ENCODE measurements at regions not wholly inside any gene's neighbourhood (a gene's known extent, or its start where the extent isn't known, plus 50 kb on each side); places are given as distances from the start of the nearest gene placed in this dataset.
"Not testable (repeated sequence)": the region's sequence is repeated elsewhere in the genome, so short reads cannot be mapped to it uniquely, and the experiment has no call there.

DNA sequence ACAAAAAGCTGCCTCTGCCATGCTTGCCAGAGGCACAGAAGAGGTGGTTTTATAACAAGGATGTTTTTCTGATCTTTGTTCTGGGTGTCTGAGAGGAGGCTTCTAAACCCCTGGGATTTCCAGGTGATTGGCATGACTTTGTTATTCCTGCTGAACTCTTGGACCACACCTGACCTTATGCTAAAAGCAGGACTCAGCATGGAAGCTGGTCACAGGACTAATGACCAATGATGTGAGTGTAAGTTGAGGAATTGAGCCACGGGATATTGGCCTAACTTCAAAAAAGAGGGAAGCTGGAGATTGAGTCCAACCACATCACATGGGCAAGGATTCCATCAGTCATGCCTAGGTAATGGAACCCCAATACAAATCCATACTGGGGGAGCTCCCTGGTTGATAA lies 437.9 kb downstream of the POM121L12 start:
- no peak for DNase-seq (ENCODE audit: extremely low read depth in 1 of 11, low read depth in 9 of 11, low spot score in 4 of 11)

DNA sequence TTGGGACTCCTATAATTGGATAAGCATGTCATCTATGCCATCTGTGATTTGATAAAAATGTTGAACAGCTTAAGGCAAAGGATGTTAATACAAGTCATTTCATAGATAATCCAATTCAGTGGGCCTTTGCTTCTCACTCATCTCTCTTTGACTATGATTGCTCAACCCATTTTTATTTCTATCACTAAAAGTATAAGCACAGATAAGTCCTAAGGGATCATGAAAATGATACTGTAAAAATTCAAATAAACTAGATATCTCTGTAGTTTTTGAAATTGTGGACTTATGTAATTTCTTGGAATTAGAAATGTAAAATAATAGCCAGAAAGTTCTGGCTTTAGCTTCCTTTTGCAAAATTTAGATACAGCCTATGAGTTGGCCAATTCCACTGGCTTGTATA lies 440.3 kb downstream of the POM121L12 start:
- no peak for DNase-seq (ENCODE audit: extremely low read depth in 1 of 11, low read depth in 9 of 11, low spot score in 4 of 11)

DNA sequence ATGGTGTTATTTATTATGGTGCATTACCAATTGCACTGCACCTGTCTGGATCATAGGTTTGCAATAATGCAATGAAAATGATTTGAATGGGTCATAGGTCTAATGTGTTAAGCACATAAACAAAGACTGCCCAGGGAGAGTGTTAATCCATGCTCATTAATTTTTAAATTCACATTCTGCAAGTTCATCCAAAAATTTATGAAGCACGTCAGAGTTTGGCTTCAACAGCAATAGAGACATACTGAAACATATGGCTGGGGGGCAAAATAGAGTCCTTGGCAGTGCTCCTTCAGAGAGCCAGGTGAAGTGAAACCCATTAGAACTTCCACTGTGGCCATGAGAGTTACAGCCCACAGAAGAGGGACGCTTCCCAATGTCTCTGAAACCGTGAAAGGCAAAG lies 441.1 kb downstream of the POM121L12 start:
- DNase-seq (ENCODE audit: extremely low read depth in 1 of 11, low read depth in 9 of 11, low spot score in 4 of 11): no peak

DNA sequence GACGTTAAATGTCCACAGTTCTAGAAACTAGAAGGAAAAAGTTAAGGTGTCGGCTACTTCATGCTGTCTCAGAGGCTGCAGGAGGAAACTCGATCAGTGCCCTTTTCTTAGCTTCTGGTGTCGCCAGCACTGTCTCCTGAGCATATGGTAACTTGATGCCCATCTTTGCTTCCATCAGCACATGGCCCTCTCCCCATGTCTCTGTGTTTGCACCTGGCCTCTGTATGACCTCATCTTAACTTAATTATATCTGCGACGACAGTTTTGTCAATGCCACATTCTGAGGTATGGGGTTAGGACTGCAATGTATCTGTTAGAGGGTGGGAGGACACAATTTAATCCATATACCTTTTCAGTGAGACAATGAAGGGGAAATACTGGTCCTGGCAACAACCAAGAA lies 449.9 kb downstream of the POM121L12 start:
- no peak for DNase-seq (ENCODE audit: extremely low read depth in 1 of 11, low read depth in 9 of 11, low spot score in 4 of 11)

DNA sequence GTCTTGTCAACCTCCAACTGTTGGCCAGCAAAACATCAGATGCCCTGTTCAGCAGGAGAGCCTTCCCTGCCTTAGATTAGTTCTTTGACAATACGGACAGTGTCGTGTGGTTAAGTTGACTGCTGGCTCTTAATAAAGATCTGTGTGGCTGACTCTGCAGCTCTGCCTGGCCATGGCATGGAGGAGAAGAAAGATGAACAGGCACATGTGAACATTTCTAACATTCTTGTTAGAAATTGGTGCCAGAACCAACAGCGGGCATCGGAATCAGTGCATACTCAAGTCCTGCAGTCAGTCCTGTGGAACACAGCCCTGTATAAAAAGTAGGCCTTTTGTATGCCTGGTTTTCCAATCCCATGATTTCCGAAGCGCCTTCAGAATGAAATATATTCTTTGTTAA lies 455.6 kb downstream of the POM121L12 start:
- DNase-seq (ENCODE audit: extremely low read depth in 1 of 11, low read depth in 9 of 11, low spot score in 4 of 11): no peak

DNA sequence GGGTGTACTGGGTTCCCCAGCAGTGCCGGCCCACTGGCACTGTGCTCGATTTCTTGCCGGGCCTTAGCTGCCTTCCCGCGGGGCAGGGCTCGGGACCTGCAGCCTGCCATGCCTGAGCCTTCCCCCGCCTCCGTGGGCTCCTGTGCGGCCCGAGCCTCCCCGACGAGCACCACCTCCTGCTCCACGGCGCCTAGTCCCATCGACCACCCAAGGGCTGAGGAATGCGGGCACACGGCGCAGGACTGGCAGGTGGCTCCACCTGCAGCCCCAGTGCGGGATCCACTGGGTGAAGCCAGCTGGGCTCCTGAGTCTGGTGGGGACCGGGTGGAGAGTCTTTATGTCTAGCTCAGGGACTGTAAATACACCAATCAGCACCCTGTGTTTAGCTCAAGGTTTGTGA lies 459.7 kb downstream of the POM121L12 start:
- not testable (repeated sequence) for DNase-seq (ENCODE audit: extremely low read depth in 1 of 11, low read depth in 9 of 11, low spot score in 4 of 11)

DNA sequence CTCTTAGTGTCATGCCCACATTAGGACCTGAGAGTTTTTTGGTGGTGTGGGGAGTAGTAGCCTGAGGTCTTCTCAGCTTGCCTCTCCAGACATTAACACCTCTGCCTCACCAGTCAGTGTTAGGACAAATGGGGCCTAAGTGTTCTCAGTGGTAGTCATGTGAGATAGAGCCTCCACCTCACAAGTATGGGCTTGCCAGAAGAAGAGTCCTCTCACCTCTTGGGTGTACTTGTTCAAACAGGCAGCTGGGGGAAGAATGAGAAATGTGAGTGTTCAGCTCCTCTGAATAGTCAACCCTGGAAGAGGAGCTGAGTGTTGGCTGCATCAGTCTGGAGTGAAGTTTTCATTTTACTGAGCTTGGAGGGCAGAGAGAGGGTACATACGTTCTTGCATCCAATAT lies 464.6 kb downstream of the POM121L12 start:
- DNase-seq (ENCODE audit: extremely low read depth in 1 of 11, low read depth in 9 of 11, low spot score in 4 of 11): no peak

DNA sequence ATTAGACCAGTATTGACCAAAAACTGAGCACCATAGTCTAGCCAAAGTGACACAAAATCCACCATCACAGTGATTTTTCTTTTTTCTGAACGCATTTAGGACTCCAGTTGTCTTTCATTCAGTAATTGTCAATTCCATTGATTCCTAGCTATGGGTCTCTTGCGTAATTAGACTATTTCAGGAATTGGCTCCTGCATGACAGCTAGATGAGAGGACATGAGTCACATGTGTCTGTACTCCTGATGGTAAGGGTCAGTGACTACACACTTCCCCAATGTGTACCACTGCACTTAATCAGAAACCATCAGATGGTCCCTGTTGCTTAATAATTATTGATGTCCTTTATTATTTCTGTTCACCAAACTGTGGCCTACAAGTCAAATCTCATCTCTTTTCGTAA lies 469.5 kb downstream of the POM121L12 start:
- DNase-seq (ENCODE audit: extremely low read depth in 1 of 11, low read depth in 9 of 11, low spot score in 4 of 11): no peak

DNA sequence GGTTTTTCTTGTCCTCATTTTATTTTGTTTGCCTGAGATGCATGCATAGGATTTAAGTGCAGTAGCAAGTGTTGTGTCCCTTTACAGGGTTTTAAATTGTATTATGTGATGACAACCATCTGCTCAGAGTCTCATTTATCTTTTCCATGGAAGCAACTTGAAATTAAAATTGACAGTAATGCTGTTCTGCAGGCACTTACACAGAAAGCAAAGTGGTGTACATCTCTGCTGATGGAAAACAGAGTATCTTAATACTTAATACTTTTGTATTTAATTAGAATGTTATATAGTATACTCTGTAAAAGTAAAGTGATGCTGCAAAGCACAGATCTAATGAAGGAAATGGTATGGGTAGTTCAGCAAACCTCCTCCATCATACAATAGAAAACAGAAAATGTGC lies 482.9 kb downstream of the POM121L12 start:
- no peak for DNase-seq (ENCODE audit: extremely low read depth in 1 of 11, low read depth in 9 of 11, low spot score in 4 of 11)

DNA sequence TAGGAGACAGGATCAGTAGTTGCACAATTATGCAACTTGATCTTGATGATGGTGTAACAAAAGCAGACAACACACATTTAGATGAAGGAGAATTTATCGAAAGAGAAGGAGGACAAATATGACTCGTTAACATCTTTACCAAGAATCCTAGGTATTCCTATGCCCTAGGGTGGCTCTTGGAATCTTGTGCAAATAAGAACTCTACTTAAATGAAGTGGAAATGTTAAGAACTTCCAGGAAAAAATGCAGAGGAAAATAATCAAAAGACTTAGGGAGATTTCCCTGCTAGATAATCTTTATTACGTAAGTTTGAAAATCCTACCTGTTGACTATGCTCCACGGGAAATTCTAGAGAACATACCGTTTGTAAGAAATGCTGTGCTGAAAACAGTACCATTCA lies 485.4 kb downstream of the POM121L12 start:
- DNase-seq (ENCODE audit: extremely low read depth in 1 of 11, low read depth in 9 of 11, low spot score in 4 of 11): no peak

DNA sequence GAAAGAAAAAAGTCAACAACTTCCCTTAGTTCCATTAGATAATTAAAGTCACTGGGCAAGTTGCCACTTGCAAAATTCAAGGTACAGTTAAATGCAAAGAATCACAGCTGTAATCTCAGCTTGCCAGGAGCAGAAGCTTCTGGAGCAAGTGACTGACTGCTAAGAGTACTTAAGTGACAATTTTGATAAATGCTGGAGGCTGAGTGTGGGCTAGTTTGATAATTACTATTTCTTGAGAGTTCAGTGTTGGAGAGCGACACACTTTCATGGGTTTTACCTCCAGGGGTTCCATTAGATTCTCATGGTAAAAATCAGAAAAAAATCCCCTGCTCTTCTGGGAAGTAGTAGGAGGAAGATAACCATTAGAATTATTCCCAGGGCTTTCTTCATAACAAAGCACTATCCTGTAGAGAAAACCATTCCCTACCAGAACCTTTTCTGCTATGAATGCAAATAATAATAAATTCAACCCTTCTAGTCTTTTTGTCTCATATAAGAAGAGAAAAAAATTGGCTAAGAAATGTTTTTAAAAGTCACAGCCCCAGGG lies 486.3 kb downstream of the POM121L12 start:
- no peak for DNase-seq (ENCODE audit: extremely low read depth in 1 of 11, low read depth in 9 of 11, low spot score in 4 of 11)

DNA sequence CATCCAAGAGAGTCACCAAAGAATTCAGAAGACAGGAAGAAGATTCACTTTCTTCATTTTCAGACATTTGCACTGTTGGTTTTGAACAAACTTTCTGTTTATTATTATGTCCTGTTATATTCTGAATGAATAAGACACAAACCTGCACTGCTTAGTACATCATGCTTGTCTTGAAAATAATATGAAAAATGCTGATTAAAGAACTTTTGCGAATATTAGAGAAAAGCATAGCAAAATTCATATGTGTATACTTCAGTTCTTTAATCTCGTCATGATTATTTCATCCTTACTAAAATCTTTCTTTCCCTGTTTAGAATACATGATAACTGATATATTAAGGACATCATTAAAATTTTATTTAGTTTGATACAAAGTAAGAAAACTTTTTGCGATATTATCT lies 504.1 kb downstream of the POM121L12 start:
- no peak for DNase-seq (ENCODE audit: extremely low read depth in 1 of 11, low read depth in 9 of 11, low spot score in 4 of 11)

DNA sequence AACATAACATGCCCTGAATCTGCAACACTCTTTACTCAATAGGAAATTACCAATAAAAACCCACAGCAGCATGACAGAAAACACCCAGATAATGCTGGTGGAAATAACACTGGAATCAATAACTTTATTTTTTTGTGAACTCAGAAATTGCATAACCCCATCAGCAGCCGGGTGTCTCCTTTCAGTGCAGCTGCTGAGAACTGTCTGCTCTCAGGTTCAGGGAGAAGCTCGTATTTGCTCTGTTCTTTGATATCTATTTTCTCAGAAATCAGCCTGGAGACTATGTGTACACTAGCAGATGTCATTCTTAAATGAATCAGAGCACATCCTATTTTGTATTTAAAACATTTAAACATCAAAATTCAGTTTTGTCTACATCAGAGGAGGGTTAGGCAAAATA lies 506.0 kb downstream of the POM121L12 start:
- DNase-seq (ENCODE audit: extremely low read depth in 1 of 11, low read depth in 9 of 11, low spot score in 4 of 11): no peak

DNA sequence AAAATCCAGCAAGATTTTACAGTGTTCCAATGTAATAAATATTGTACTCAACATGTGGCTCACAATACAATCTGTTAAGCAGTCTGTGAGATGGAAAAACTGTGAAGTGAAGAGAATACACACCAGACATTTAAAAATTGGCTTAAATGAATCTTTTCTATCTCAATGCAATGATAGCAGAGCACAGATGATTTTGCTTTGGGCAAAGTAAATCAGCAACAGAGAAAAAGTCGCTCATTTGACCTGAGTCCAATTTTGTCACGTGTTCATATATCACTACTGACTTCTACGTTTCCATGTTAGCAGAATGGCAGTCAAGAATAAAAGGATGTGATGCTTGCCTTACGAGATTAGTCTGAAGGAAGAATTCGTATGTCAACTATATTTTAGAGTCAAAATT lies 506.7 kb downstream of the POM121L12 start:
- DNase-seq (ENCODE audit: extremely low read depth in 1 of 11, low read depth in 9 of 11, low spot score in 4 of 11): no peak

Measured in renal cortex interstitium (tissue), 11 donors.